ENCODE measurements at regions not wholly inside any gene's neighbourhood (a gene's known extent, or its start where the extent isn't known, plus 50 kb on each side); places are given as distances from the start of the nearest gene placed in this dataset.

DNA sequence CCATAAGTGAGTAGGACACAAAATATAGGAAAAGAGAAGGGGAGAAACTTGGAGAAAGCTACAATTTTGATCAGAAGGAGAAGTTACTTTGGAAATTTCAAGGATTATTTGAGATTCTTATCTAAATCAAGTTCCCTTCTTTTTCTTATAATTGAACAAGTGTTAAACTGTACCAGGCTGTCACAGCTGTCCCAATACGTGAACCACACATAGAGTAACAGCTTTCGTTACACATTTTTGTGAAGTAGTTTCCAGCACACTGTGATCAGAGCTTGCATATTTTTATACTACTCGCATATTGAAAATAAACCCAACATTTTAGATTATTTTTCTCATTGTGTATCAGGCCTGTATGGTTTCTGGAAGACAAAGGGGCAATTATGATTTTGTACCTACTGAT lies 412.8 kb upstream of the PSMD7 start:
- Histone ChIP-seq H3K4me3 (ENCODE audit: low read length in 2 of 2) (no peak overlapping the region), H3K9me3 (ENCODE audit: control insufficient read depth in 2 of 2, low read length in 2 of 2) (no peaks in the 10 kb centered on the region), H3K9ac (ENCODE audit: low read length in 2 of 2) (no peak overlapping the region), H3K27ac (ENCODE audit: low read length) (no peak overlapping the region), H3K36me3 (ENCODE audit: control insufficient read depth in 2 of 2, insufficient read depth in 2 of 2, low read length in 2 of 2) (no peaks in the 10 kb centered on the region), H3K27me3 (ENCODE audit: control insufficient read depth in 1 of 2, insufficient read depth in 2 of 2, low read length in 2 of 2) (peaks cover 0 to under 1% of the 10 kb centered on the region in 2 donors), H3K4me1 (ENCODE audit: control insufficient read depth, insufficient read depth, low read length) (no peaks in the 10 kb centered on the region)

- Histone ChIP-seq H3K9me3 (ENCODE audit: control insufficient read depth in 2 of 2, low read length in 2 of 2) (no peaks in the 10 kb centered on the region), H3K27ac (ENCODE audit: low read length) (no peak overlapping the region), H3K27me3 (ENCODE audit: control insufficient read depth in 1 of 2, insufficient read depth in 2 of 2, low read length in 2 of 2) (no peaks in the 10 kb centered on the region), H3K4me3 (ENCODE audit: low read length in 2 of 2) (no peak overlapping the region), H3K9ac (ENCODE audit: low read length in 2 of 2) (no peak overlapping the region), H3K4me1 (ENCODE audit: control insufficient read depth, insufficient read depth, low read length) (no peaks in the 10 kb centered on the region), H3K36me3 (ENCODE audit: control insufficient read depth in 2 of 2, insufficient read depth in 2 of 2, low read length in 2 of 2) (no peaks in the 10 kb centered on the region)
These were observed 413.5 kb upstream of the PSMD7 start for GRCh38 chr16:73883126-73883525.

DNA sequence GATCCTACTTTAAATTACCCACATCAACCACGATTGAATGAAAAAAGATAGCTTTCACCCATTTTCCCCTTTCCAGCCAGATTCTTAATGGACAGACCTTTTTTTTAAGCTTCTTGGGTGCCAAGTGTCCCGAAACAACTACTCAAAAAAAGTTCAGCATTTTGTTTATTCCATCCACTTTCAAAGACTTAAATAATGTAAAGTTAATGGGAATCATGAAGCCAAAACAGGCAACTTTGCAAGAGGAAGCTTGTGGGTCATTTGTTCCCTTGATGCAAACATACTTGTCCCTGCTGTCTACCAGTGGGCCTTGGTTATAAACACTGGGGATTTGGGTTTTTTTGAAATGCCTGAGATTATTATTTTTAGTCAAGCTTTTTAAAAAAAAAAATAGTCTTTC lies 414.0 kb upstream of the PSMD7 start:
- Histone ChIP-seq H3K4me1 (ENCODE audit: control insufficient read depth, insufficient read depth, low read length) (no peaks in the 10 kb centered on the region), H3K9me3 (ENCODE audit: control insufficient read depth in 2 of 2, low read length in 2 of 2) (no peaks in the 10 kb centered on the region), H3K27ac (ENCODE audit: low read length) (no peak overlapping the region), H3K36me3 (ENCODE audit: control insufficient read depth in 2 of 2, insufficient read depth in 2 of 2, low read length in 2 of 2) (no peaks in the 10 kb centered on the region), H3K9ac (ENCODE audit: low read length in 2 of 2) (no peak overlapping the region), H3K4me3 (ENCODE audit: low read length in 2 of 2) (no peak overlapping the region), H3K27me3 (ENCODE audit: control insufficient read depth in 1 of 2, insufficient read depth in 2 of 2, low read length in 2 of 2) (no peaks in the 10 kb centered on the region)

- H3K9ac ChIP-seq (ENCODE audit: low read length in 2 of 2) = no peak overlapping the region
- no peaks in the 10 kb centered on the region for H3K9me3 ChIP-seq (ENCODE audit: control insufficient read depth in 2 of 2, low read length in 2 of 2)
- no peak overlapping the region for H3K27ac ChIP-seq (ENCODE audit: low read length)
- H3K4me3 ChIP-seq (ENCODE audit: low read length in 2 of 2) = no peak overlapping the region
- no peaks in the 10 kb centered on the region for H3K27me3 ChIP-seq (ENCODE audit: control insufficient read depth in 1 of 2, insufficient read depth in 2 of 2, low read length in 2 of 2)
- no peaks in the 10 kb centered on the region for H3K4me1 ChIP-seq (ENCODE audit: control insufficient read depth, insufficient read depth, low read length)
- H3K36me3 ChIP-seq (ENCODE audit: control insufficient read depth in 2 of 2, insufficient read depth in 2 of 2, low read length in 2 of 2) = no peaks in the 10 kb centered on the region
These were observed 414.6 kb upstream of the PSMD7 start for GRCh38 chr16:73882033-73882432.

GRCh38 chr16:73879621-73880020 lies 417.0 kb upstream of the PSMD7 start:
- Histone ChIP-seq H3K36me3 (ENCODE audit: control insufficient read depth in 2 of 2, insufficient read depth in 2 of 2, low read length in 2 of 2) (no peaks in the 10 kb centered on the region), H3K4me1 (ENCODE audit: control insufficient read depth, insufficient read depth, low read length) (no peaks in the 10 kb centered on the region), H3K27me3 (ENCODE audit: control insufficient read depth in 1 of 2, insufficient read depth in 2 of 2, low read length in 2 of 2) (no peaks in the 10 kb centered on the region), H3K9ac (ENCODE audit: low read length in 2 of 2) (no peak overlapping the region), H3K9me3 (ENCODE audit: control insufficient read depth in 2 of 2, low read length in 2 of 2) (no peaks in the 10 kb centered on the region), H3K4me3 (ENCODE audit: low read length in 2 of 2) (no peak overlapping the region), H3K27ac (ENCODE audit: low read length) (no peak overlapping the region)

GRCh38 chr16:73878611-73879010 lies 418.0 kb upstream of the PSMD7 start:
- H3K4me3 ChIP-seq (ENCODE audit: low read length in 2 of 2) = no peak overlapping the region
- H3K4me1 ChIP-seq (ENCODE audit: control insufficient read depth, insufficient read depth, low read length) = no peaks in the 10 kb centered on the region
- H3K27me3 ChIP-seq (ENCODE audit: control insufficient read depth in 1 of 2, insufficient read depth in 2 of 2, low read length in 2 of 2) = no peaks in the 10 kb centered on the region
- H3K27ac ChIP-seq (ENCODE audit: low read length) = no peak overlapping the region
- H3K9me3 ChIP-seq (ENCODE audit: control insufficient read depth in 2 of 2, low read length in 2 of 2) = no peaks in the 10 kb centered on the region
- H3K36me3 ChIP-seq (ENCODE audit: control insufficient read depth in 2 of 2, insufficient read depth in 2 of 2, low read length in 2 of 2) = no peaks in the 10 kb centered on the region
- H3K9ac ChIP-seq (ENCODE audit: low read length in 2 of 2) = no peak overlapping the region

- Histone ChIP-seq H3K4me1 (ENCODE audit: control insufficient read depth, insufficient read depth, low read length) (no peaks in the 10 kb centered on the region), H3K36me3 (ENCODE audit: control insufficient read depth in 2 of 2, insufficient read depth in 2 of 2, low read length in 2 of 2) (no peaks in the 10 kb centered on the region), H3K27ac (ENCODE audit: low read length) (no peak overlapping the region), H3K9me3 (ENCODE audit: control insufficient read depth in 2 of 2, low read length in 2 of 2) (no peaks in the 10 kb centered on the region), H3K27me3 (ENCODE audit: control insufficient read depth in 1 of 2, insufficient read depth in 2 of 2, low read length in 2 of 2) (no peaks in the 10 kb centered on the region), H3K4me3 (ENCODE audit: low read length in 2 of 2) (no peak overlapping the region), H3K9ac (ENCODE audit: low read length in 2 of 2) (no peak overlapping the region)
These were observed 419.5 kb upstream of the PSMD7 start for GRCh38 chr16:73877150-73877549.

- no peaks in the 10 kb centered on the region for H3K4me1 ChIP-seq (ENCODE audit: control insufficient read depth, insufficient read depth, low read length)
- H3K36me3 ChIP-seq (ENCODE audit: control insufficient read depth in 2 of 2, insufficient read depth in 2 of 2, low read length in 2 of 2) = no peaks in the 10 kb centered on the region
- no peak overlapping the region for H3K4me3 ChIP-seq (ENCODE audit: low read length in 2 of 2)
- no peak overlapping the region for H3K9ac ChIP-seq (ENCODE audit: low read length in 2 of 2)
- H3K27ac ChIP-seq (ENCODE audit: low read length) = no peak overlapping the region
- H3K9me3 ChIP-seq (ENCODE audit: control insufficient read depth in 2 of 2, low read length in 2 of 2) = no peaks in the 10 kb centered on the region
- no peaks in the 10 kb centered on the region for H3K27me3 ChIP-seq (ENCODE audit: control insufficient read depth in 1 of 2, insufficient read depth in 2 of 2, low read length in 2 of 2)
These were observed 420.5 kb upstream of the PSMD7 start for GRCh38 chr16:73875996-73876690.

DNA sequence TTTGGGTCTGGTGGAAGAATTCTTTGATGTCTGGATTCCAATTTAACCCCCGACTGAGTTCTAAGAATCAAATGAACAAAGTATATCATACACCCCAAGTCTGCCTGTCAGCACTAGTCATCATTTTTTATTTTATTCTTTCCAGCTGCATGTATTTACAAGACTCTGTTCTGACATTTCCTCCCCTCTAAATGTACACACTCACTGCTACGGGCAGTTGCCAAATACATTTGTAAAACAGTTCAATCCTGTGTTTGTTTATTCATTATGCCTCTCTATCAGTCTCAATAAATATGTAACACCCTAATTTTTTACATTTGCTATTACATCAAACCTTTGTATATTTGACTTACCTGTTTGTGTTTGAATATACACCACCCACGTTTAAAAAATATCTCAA lies 422.3 kb upstream of the PSMD7 start:
- Histone ChIP-seq H3K27me3 (ENCODE audit: control insufficient read depth in 1 of 2, insufficient read depth in 2 of 2, low read length in 2 of 2) (peaks cover 0 to 2% of the 10 kb centered on the region in 2 donors), H3K4me1 (ENCODE audit: control insufficient read depth, insufficient read depth, low read length) (no peaks in the 10 kb centered on the region), H3K9ac (ENCODE audit: low read length in 2 of 2) (no peak overlapping the region), H3K27ac (ENCODE audit: low read length) (no peak overlapping the region), H3K9me3 (ENCODE audit: control insufficient read depth in 2 of 2, low read length in 2 of 2) (no peaks in the 10 kb centered on the region), H3K4me3 (ENCODE audit: low read length in 2 of 2) (no peak overlapping the region), H3K36me3 (ENCODE audit: control insufficient read depth in 2 of 2, insufficient read depth in 2 of 2, low read length in 2 of 2) (no peaks in the 10 kb centered on the region)

- Histone ChIP-seq H3K9ac (ENCODE audit: low read length in 2 of 2) (no peak overlapping the region), H3K36me3 (ENCODE audit: control insufficient read depth in 2 of 2, insufficient read depth in 2 of 2, low read length in 2 of 2) (no peaks in the 10 kb centered on the region), H3K4me3 (ENCODE audit: low read length in 2 of 2) (no peak overlapping the region), H3K4me1 (ENCODE audit: control insufficient read depth, insufficient read depth, low read length) (no peaks in the 10 kb centered on the region), H3K27ac (ENCODE audit: low read length) (no peak overlapping the region), H3K9me3 (ENCODE audit: control insufficient read depth in 2 of 2, low read length in 2 of 2) (no peaks in the 10 kb centered on the region), H3K27me3 (ENCODE audit: control insufficient read depth in 1 of 2, insufficient read depth in 2 of 2, low read length in 2 of 2) (peaks cover 0 to 2% of the 10 kb centered on the region in 2 donors)
These were observed 423.0 kb upstream of the PSMD7 start for GRCh38 chr16:73873643-73874042.

DNA sequence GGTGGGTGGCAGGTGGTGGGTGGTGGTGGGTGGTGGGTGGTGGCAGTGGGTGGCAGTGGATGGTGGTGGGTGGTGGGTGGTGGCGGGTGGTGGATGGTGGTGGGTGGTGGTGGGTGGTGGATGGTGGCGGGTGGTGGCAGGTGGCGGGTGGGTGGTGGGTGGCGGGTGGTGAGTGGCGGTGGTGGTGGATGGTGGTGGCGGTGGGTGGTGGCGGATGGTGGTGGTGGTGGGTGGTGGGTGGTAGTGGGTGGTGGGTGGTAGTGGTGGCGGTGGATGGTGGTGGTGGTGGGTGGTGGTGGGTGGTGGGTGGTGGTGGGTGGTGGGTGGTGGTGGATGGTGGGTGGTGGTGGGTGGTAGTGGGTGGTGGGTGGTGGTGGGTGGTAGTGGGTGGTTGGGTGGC lies 423.8 kb upstream of the PSMD7 start:
- Histone ChIP-seq H3K27me3 (ENCODE audit: control insufficient read depth in 1 of 2, insufficient read depth in 2 of 2, low read length in 2 of 2) (peaks cover 0 to 2% of the 10 kb centered on the region in 2 donors), H3K9ac (ENCODE audit: low read length in 2 of 2) (no peak overlapping the region), H3K9me3 (ENCODE audit: control insufficient read depth in 2 of 2, low read length in 2 of 2) (no peaks in the 10 kb centered on the region), H3K4me3 (ENCODE audit: low read length in 2 of 2) (no peak overlapping the region), H3K36me3 (ENCODE audit: control insufficient read depth in 2 of 2, insufficient read depth in 2 of 2, low read length in 2 of 2) (no peaks in the 10 kb centered on the region), H3K27ac (ENCODE audit: low read length) (no peak overlapping the region), H3K4me1 (ENCODE audit: control insufficient read depth, insufficient read depth, low read length) (no peaks in the 10 kb centered on the region)

All from stomach smooth muscle (tissue), 2 donors.